ENCODE measurements at regions not wholly inside any gene's neighbourhood (a gene's known extent, or its start where the extent isn't known, plus 50 kb on each side); places are given as distances from the start of the nearest gene placed in this dataset.
"Not testable (repeated sequence)": the region's sequence is repeated elsewhere in the genome, so short reads cannot be mapped to it uniquely, and the experiment has no call there.

- Histone ChIP-seq H3K4me1 (peaks cover 0 to 8% (median 4%) of the 10 kb centered on the region in 4 donors), H3K36me3 (no peaks in the 10 kb centered on the region), H3K27me3 (no peaks in the 10 kb centered on the region), H3K27ac (no peak overlapping the region), H3K9me3 (no peaks in the 10 kb centered on the region), H3K4me3 (no peak overlapping the region)
- DNase-seq: no peak
- no peak for TF ChIP-seq POLR2AphosphoS5 (IDR thresholded peaks at IDR 0.05)
- TF ChIP-seq POLR2A (IDR thresholded peaks at IDR 0.05): no peak
- TF ChIP-seq CTCF (IDR thresholded peaks at IDR 0.05): no peak
- intact Hi-C loops (cut with DNase I): no loop called here
Measured at GRCh38 chr4:174183259-174183658, 100.2 kb downstream of the FBXO8 start.

GRCh38 chr4:174181827-174182226 is 101.6 kb downstream of the FBXO8 start:
- TF ChIP-seq POLR2A (IDR thresholded peaks at IDR 0.05) (no peak), EP300 (IDR thresholded peaks at IDR 0.05) (no peak), CTCF (IDR thresholded peaks at IDR 0.05) (no peak), POLR2AphosphoS5 (IDR thresholded peaks at IDR 0.05) (no peak)
- intact Hi-C loops (cut with DNase I): no loop called here
- Histone ChIP-seq H3K4me3 (no peak overlapping the region), H3K27ac (no peak overlapping the region), H3K9me3 (no peaks in the 10 kb centered on the region), H3K36me3 (no peaks in the 10 kb centered on the region), H3K27me3 (no peaks in the 10 kb centered on the region), H3K4me1 (peaks cover 0 to 21% (median 18%) of the 10 kb centered on the region in 4 donors)
- no peak for DNase-seq

- Histone ChIP-seq H3K36me3 (no peaks in the 10 kb centered on the region), H3K9me3 (no peaks in the 10 kb centered on the region), H3K4me3 (no peak overlapping the region), H3K27ac (peak overlapping the region in 3 of 4 donors; percentile 24 to 60 (median 41)), H3K4me1 (peaks cover 0 to 39% (median 25%) of the 10 kb centered on the region in 4 donors), H3K27me3 (no peaks in the 10 kb centered on the region)
- intact Hi-C loops (cut with DNase I): no loop called here
- DNase-seq: no peak
- 23 to 46% methylated on average over 1 of the region's 1 CpG for WGBS, 2 donors
- TF ChIP-seq EP300 (IDR thresholded peaks at IDR 0.05): no peak
- no peak for TF ChIP-seq POLR2A (IDR thresholded peaks at IDR 0.05)
- no peak for TF ChIP-seq POLR2AphosphoS5 (IDR thresholded peaks at IDR 0.05)
- no peak for TF ChIP-seq CTCF (IDR thresholded peaks at IDR 0.05)
Measured at GRCh38 chr4:174177536-174177935, 105.9 kb downstream of the FBXO8 start.

- H3K36me3 ChIP-seq; DNase-seq; H3K27ac ChIP-seq; intact Hi-C loops (cut with DNase I); H3K27me3 ChIP-seq; H3K9me3 ChIP-seq; H3K4me3 ChIP-seq: not testable (repeated sequence)
- H3K4me1 ChIP-seq: peaks cover 0 to 41% (median 27%) of the 10 kb centered on the region in 4 donors
- 85 to 94% methylated on average over 4 of the region's 4 CpGs for WGBS, 2 donors
Measured at GRCh38 chr4:174175836-174176235, 107.6 kb downstream of the FBXO8 start.

GRCh38 chr4:174173360-174173759 is 110.1 kb downstream of the FBXO8 start:
- DNase-seq: no peak

More at GRCh38 chr4:174173360-174173759, 110.1 kb downstream of the FBXO8 start:
- Histone ChIP-seq H3K9me3 (no peaks in the 10 kb centered on the region), H3K4me1 (peaks cover 0 to 35% (median 27%) of the 10 kb centered on the region in 4 donors), H3K36me3 (no peaks in the 10 kb centered on the region), H3K4me3 (no peak overlapping the region), H3K27ac (peak overlapping the region in 1 of 4 donors; percentile 51), H3K27me3 (no peaks in the 10 kb centered on the region)
- WGBS, 2 donors: 79 to 83% methylated on average over 1 of the region's 1 CpG
- TF ChIP-seq POLR2A (IDR thresholded peaks at IDR 0.05) (no peak), POLR2AphosphoS5 (IDR thresholded peaks at IDR 0.05) (peak in 2 of 4 donors; percentile 40 to 61), CTCF (IDR thresholded peaks at IDR 0.05) (no peak), EP300 (IDR thresholded peaks at IDR 0.05) (no peak)
- intact Hi-C loops (cut with DNase I): no loop called here
